ENCODE measurements at regions not wholly inside any gene's neighbourhood (a gene's known extent, or its start where the extent isn't known, plus 50 kb on each side); places are given as distances from the start of the nearest gene placed in this dataset.

GRCh38 chr6:106770081-106770480, 140.7 kb downstream of the QRSL1 start:
- TF ChIP-seq CTCF (IDR thresholded peaks at IDR 0.05; ENCODE audit: low read depth, low read length): no peak
- TF ChIP-seq EZH2phosphoT487 (IDR thresholded peaks at IDR 0.05; ENCODE audit: low read depth): no peak
